Mesodermal cell (in vitro differentiated cells): ENCODE measurements at regions not wholly inside any gene's neighbourhood (a gene's known extent, or its start where the extent isn't known, plus 50 kb on each side); places are given as distances from the start of the nearest gene placed in this dataset.
"Not testable (repeated sequence)": the region's sequence is repeated elsewhere in the genome, so short reads cannot be mapped to it uniquely, and the experiment has no call there.

Source experiments
- H3K27ac ChIP-seq: 2 replicates; pipeline ENCODE4 v1.7.0; 2013; ENCODE audit warnings: mild to moderate bottlenecking, low read depth, low read length, moderate library complexity; ENCODE audit not compliant: severe bottlenecking
- H3K36me3 ChIP-seq: 2 replicates; pipeline ENCODE4 v1.7.1; 2013; ENCODE audit warnings: mild to moderate bottlenecking, low read length, moderate library complexity; ENCODE audit not compliant: control insufficient read depth, insufficient read depth
- H3K4me1 ChIP-seq: one replicate; pipeline ENCODE4 v1.7.1; 2013; ENCODE audit warnings: mild to moderate bottlenecking, low read length; ENCODE audit not compliant: insufficient read depth, control insufficient read depth, poor library complexity, severe bottlenecking
- H3K4me3 ChIP-seq: 2 replicates; pipeline ENCODE4 v1.7.0; 2013; ENCODE audit warnings: low read length, control low read depth, mild to moderate bottlenecking; ENCODE audit not compliant: insufficient read depth, poor library complexity, severe bottlenecking; ENCODE audit errors: extremely low read depth
- H3K9me3 ChIP-seq: 2 replicates; pipeline ENCODE4 v1.7.1; 2013; ENCODE audit warnings: mild to moderate bottlenecking, low read length, moderate library complexity; ENCODE audit not compliant: control insufficient read depth
- WGBS, 2 experiments: methylation state at CpG; one replicate each; pipeline ENCODE4 v1.1.5; 2013; ENCODE audit warnings: missing lambda C conversion rate in 2 of 2; ENCODE audit not compliant: insufficient coverage in 2 of 2; 5-methylcytosine and 5-hydroxymethylcytosine counted together

DNA sequence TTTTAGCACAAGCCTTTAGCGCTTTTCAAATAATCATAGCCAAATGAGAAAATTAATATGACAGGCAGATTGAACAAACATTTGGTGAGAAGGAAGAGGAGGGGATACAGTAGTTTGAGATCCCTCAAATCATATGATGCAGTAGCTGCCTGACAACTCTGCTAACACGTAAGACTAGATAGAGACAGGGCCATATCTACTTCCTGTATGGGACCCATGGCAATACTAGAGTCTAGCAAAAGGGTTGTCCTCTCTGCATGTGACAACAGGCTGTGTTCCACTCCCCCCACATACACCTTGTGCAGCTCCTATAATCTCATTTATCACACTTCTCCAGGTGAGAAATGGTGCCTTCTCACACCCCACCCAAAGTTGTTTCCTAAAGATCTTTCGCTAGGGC lies 106.3 kb upstream of the NBPF26 start:
- H3K36me3 ChIP-seq, H3K27ac ChIP-seq, H3K4me3 ChIP-seq, H3K4me1 ChIP-seq, H3K9me3 ChIP-seq: not testable (repeated sequence)
- WGBS, 2 experiments, result no CpG with 5 or more reads among the region's 3 CpGs

DNA sequence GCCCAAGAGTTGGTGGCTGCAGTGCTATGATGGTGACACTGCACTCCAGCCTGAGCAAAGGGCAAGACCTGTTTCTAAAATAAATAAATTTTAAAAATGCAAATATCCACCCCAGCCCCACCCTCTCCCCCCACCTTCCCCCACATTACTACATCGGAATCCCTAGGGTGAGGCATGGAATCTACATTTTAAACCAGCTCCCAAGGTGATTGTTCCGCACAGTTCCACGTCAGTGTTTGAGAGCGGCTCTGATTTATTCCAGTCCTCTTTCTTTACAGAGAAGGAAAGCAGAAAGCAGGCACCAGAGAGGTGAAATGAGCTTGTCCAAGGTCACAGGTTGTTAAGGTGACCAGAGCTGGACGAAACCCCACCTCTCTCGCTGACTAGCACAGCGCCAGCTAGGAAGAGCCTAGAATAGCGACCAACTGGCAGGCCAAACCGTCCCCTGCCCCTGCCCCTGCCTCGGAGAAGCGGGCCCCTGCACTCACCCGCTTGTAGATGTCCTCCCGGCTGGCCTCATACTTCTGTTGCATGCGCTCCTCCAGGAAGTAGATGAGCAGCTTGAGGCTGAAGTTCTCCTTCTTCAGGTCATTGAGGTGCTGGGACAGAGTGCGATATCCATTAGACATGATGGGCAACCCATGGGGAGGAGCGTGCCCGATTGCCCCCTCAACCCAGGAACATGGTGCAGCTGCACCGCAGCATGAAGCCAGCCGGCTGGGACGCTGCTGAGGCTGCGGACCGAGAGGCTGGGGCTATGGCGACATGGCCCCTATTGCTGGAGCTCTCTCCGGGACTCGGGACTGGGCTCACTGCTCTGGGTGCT lies 103.7 kb upstream of the NBPF26 start:
- no CpG with 5 or more reads among the region's 25 CpGs for WGBS, 2 experiments
- H3K27ac ChIP-seq, result not testable (repeated sequence)

DNA sequence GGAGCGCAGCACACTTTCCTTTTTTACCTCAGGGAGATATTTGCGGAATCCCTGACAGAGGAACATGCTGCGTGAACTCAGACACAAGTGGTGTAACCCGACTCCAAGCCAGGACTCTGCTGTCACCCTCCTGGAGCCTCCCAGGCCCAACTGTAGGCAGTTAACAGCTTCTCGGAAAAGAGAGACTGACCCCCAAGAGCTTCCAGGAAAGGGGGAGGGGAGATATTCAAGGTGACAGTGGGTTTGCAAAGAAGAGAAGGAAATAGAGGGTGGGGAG lies 103.1 kb upstream of the NBPF26 start:
- H3K36me3 ChIP-seq, H3K4me3 ChIP-seq, H3K27ac ChIP-seq, H3K9me3 ChIP-seq, H3K4me1 ChIP-seq: not testable (repeated sequence)
- WGBS, 2 experiments, result no CpG with 5 or more reads among the region's 5 CpGs

More for the DNA sequence above, 103.7 kb upstream of the NBPF26 start:
- H3K36me3 ChIP-seq, H3K9me3 ChIP-seq, H3K4me1 ChIP-seq, H3K4me3 ChIP-seq: not testable (repeated sequence)

DNA sequence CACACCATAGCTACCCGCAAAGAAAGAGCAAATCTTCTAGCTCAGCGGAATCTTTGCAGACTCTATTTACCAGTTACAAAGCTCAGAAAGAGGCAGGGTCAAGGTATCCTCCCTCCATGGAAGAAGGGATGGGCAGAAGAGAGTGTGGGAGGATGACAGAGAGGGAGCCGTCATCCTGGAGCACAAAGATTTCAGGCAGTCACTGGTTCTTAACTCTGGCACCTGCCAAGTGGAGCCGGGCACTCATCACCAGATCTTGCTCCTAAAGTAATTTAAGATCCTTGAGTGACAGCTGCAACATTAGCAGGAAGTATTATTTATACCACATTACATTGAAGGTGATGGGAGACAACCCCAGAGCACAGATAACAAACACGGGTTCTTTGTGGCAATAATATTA lies 102.5 kb upstream of the NBPF26 start:
- not testable (repeated sequence) for H3K4me1 ChIP-seq, H3K4me3 ChIP-seq, H3K27ac ChIP-seq, H3K36me3 ChIP-seq, H3K9me3 ChIP-seq
- WGBS, 2 experiments, result no CpG with 5 or more reads among the region's 5 CpGs

DNA sequence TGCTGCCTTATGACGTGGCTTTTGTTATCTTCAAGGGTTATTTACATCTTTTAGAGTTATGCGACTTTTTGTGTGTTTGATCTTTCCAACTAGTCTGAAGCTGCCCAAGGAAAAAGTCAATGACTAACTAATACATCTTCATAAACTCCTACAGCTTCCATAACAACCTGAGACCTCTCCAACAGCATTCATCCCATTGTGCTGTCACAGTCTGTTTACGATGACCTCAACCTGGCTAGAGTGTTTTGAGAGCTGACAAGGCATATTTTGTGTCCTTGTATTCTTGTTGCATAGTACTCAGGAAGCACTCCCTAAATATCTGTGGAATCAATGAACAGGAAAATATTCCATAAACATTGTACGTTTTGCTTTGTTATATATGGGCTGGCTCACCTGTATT lies 100.2 kb upstream of the NBPF26 start:
- not testable (repeated sequence) for H3K27ac ChIP-seq, H3K9me3 ChIP-seq, H3K4me3 ChIP-seq, H3K36me3 ChIP-seq, H3K4me1 ChIP-seq
- no CpG with 5 or more reads among the region's 4 CpGs for WGBS, 2 experiments

DNA sequence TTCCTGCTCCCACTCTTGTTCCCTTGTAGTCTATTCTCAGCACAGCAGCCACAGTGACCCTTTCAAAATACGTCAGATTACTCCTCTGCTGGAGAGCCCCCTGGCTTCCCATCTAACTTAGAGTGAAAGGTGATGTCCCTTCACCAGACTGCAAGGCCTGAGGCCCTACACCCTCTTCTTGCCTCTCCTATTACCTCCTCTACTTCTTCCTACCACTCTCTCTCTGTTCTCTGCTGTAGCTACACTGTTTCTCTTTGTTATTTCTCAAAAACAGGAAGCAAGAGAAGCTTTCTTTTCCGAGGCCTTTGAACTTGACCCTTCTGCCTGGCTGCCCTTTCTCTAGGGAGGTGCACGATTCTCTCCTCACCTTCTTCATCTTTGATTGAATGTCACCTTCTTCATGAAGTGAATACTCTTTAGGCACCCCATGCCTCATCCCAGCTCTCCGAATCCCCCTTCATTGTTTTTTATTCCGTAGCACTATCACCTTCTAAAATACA lies 99.1 kb upstream of the NBPF26 start:
- not testable (repeated sequence) for H3K27ac ChIP-seq, H3K36me3 ChIP-seq, H3K9me3 ChIP-seq, H3K4me3 ChIP-seq, H3K4me1 ChIP-seq
- no CpG with 5 or more reads among the region's 5 CpGs for WGBS, 2 experiments

DNA sequence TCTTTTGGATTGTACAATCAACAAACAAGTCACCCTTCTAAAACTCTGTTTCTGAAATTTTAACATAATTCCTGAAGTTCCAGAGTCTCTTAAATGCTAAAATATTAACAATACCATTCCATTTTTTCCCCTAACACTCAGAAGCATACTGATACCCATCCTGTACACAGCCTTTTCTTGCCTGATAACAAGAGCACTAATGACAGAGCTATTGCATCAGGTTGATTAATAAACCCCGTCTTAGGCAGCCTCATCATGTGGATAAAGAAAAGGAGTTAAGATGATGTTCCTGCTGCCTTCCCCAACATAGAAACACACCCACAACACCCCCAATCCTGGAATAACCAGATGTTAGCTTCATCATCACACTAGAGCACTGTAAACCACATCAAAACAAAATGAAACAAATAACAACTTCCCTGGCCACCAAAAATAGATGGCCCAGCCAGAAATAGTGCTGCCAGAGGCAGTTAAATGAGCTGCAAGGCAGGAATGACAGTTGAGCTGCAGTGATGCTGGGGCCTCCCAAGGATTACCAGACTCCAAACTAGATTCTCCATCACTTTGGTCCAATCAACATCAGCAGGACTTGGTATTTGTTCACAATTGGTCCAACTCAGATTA lies 93.8 kb upstream of the NBPF26 start:
- H3K36me3 ChIP-seq, H3K27ac ChIP-seq, H3K4me1 ChIP-seq, H3K4me3 ChIP-seq, H3K9me3 ChIP-seq: not testable (repeated sequence)
- no CpG with 5 or more reads among the region's 1 CpG for WGBS, 2 experiments

DNA sequence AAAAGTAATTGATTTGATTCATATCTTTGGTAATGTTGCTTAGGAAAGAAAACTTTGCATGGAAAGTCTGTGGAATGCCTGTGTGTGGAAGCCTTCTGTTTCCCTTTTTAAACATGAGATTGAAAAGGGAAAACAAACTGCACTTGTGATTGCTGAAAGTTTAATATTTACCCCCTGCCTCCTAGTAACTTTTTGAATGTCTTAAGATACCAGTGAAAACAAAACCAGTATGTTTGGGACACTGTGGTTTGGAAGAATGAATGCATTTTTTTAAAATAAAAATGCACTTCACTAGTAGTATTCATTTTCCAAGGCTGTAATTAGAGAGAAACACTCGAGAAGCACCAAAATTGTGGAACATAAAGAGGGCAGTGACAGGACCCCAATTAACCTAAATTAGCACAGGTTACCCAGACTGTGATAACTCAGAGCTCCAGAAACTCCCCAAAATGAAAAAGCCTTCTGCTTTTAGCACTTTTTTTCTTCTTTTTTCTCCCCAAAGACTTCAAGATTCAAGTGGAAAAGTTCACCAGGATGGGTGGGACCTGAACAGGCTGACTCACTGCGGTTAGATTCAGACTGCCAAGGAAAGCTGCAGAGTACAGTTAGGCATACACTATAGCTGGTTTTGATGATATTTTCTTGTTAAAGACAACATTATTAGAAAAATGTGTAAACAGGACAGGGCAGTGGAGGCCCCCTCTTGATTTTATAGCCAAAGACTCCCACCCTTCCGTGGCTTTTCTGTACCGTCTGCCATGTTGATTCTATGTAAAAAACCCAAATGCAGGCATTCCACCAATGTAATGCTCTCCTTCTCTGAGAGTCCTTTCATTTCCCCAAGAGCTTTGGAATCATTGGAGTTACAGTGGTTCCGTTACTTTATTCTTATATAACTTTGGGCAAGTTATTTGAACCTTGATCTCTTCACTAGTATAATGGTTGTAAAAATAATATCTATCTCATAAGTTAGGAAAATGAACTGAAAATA lies 88.6 kb upstream of the NBPF26 start:
- not testable (repeated sequence) for H3K4me1 ChIP-seq, H3K4me3 ChIP-seq, H3K36me3 ChIP-seq, H3K9me3 ChIP-seq, H3K27ac ChIP-seq
- no CpG with 5 or more reads among the region's 5 CpGs for WGBS, 2 experiments

DNA sequence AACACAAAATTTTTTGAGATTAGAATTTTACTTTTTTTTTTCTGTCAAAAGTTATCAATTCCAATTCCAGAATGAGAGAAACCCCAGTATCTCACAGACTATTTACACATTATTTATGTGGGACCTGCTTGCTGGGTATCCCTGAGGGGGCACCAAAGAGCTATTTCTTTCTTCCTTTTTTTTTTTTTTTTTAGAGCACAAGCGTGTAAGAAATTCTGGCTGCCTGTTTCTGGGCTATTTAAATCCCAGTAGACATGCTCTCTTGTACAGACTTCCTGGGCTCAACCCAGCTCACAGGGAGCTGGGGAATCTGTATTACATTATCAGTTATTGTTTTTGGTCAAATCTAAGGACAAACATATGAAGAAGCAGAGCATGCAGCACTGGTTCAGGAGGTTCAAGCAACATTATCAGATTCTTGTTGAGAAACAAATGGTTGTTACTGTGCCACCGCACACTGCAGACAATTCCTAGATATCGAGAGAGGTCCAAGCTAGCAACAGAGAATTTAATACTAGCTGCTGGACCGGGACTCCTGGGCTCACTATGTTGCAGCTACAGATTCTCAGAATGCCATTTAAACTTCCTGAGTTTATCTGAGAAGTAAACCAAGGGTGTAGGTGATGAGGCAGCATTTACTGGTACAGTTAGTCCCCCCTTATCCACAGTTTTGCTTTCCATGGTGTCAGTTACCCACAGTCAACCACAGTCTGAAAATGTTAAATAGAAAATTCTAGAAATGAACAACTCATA lies 83.3 kb upstream of the NBPF26 start:
- no CpG with 5 or more reads among the region's 4 CpGs for WGBS, 2 experiments
- H3K4me1 ChIP-seq, H3K9me3 ChIP-seq, H3K36me3 ChIP-seq, H3K4me3 ChIP-seq, H3K27ac ChIP-seq: not testable (repeated sequence)

DNA sequence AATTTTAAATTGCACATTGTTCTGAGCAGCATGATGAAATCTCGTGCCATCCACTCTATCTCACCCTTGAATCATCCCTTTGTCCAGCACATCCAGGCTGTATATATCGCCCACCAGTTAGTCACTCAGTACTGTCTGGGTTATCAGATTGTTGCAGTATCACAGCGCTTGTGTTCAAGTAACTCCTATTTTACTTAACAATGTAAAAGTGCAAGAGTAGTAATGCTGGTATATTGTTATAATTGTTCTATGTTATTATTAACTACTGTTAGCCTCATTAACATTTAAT lies 82.8 kb upstream of the NBPF26 start:
- WGBS, 2 experiments, result no CpG with 5 or more reads among the region's 3 CpGs
- not testable (repeated sequence) for H3K9me3 ChIP-seq, H3K27ac ChIP-seq, H3K4me1 ChIP-seq, H3K4me3 ChIP-seq, H3K36me3 ChIP-seq
